Activated CD4-positive, alpha-beta T cell treated with anti-CD3 and anti-CD28 coated beads, Interleukin-2, amount 50 U/mL, for 48 hours (primary cell): ENCODE measurements at regions not wholly inside any gene's neighbourhood (a gene's known extent, or its start where the extent isn't known, plus 50 kb on each side); places are given as distances from the start of the nearest gene placed in this dataset.
A peak's percentile ranks its signal among the peaks of the same experiment; 100 is the strongest.

Experiments
- DNase-seq, 2 experiments: peaks; one replicate each; pipeline ENCODE4 v3.0.0-alpha.2; 2020

- DNase-seq, result no peak
Observed at GRCh38 chr3:120544361-120544760, 51.8 kb upstream of the NDUFB4 start.

GRCh38 chr3:120536642-120537041 is 59.5 kb upstream of the NDUFB4 start:
- DNase-seq, result no peak

- no peak for DNase-seq
Observed at GRCh38 chr3:120532969-120533368, 63.2 kb upstream of the NDUFB4 start.

- no peak for DNase-seq
Observed at GRCh38 chr3:120528163-120528562, 68.0 kb upstream of the NDUFB4 start.

GRCh38 chr3:120526011-120526870 is 69.9 kb upstream of the NDUFB4 start:
- DNase-seq, result no peak

GRCh38 chr3:120524171-120524923 is 71.8 kb upstream of the NDUFB4 start:
- no peak for DNase-seq

- DNase-seq, result no peak
Observed at GRCh38 chr3:120516136-120516535, 65.3 kb upstream of the FSTL1 start.

- DNase-seq, result no peak
Observed at GRCh38 chr3:120512655-120513054, 61.9 kb upstream of the FSTL1 start.

- peak in 1 of 2 experiments; percentile 10 for DNase-seq
Observed at GRCh38 chr3:120506828-120507774, 56.3 kb upstream of the FSTL1 start.

- DNase-seq, result no peak
Observed at GRCh38 chr3:120506076-120506827, 55.5 kb upstream of the FSTL1 start.

- DNase-seq, result no peak
Observed at GRCh38 chr3:120503727-120504616, 53.2 kb upstream of the FSTL1 start.

- no peak for DNase-seq
Observed at GRCh38 chr3:120502116-120502515, 51.3 kb upstream of the FSTL1 start.
